Mesendoderm (in vitro differentiated cells): ENCODE measurements at regions not wholly inside any gene's neighbourhood (a gene's known extent, or its start where the extent isn't known, plus 50 kb on each side); places are given as distances from the start of the nearest gene placed in this dataset.

Experiments
- DNase-seq: peaks from one replicate; pipeline ENCODE4 v3.0.0; 2013
- H2AK5ac ChIP-seq: 2 replicates; pipeline ENCODE4 v1.6.1; 2013; ENCODE audit warnings: low read length, inconsistent platforms
- H2BK120ac ChIP-seq: 2 replicates; pipeline ENCODE4 v1.6.1; 2013; ENCODE audit warnings: low read depth, mild to moderate bottlenecking, low read length, moderate library complexity, mixed read lengths
- H2BK15ac ChIP-seq: replicated peaks from 2 replicates; pipeline ENCODE4 v1.6.1; 2013; ENCODE audit warnings: low read depth, mild to moderate bottlenecking, moderate library complexity
- H2BK5ac ChIP-seq: 2 replicates; pipeline ENCODE4 v1.6.1; 2013; ENCODE audit warnings: low read length, inconsistent platforms
- H3K18ac ChIP-seq: 2 replicates; pipeline ENCODE4 v1.6.1; 2013; ENCODE audit warnings: mild to moderate bottlenecking, low read length, mixed read lengths
- H3K23ac ChIP-seq: one replicate; pipeline ENCODE4 v1.6.1; 2013; ENCODE audit warnings: low read length
- H3K27ac ChIP-seq: 2 replicates; pipeline ENCODE4 v1.5.1; 2013; ENCODE audit warnings: low read depth, mild to moderate bottlenecking, inconsistent platforms, low read length, moderate library complexity
- H3K27me3 ChIP-seq: 2 replicates; pipeline ENCODE4 v1.6.1; 2013; ENCODE audit warnings: low read length, control low read depth, mild to moderate bottlenecking, inconsistent platforms; ENCODE audit not compliant: insufficient read depth, poor library complexity
- H3K36me3 ChIP-seq: 2 replicates; pipeline ENCODE4 v1.6.1; 2013; ENCODE audit warnings: low read length, inconsistent platforms; ENCODE audit not compliant: control insufficient read depth, insufficient read depth
- H3K4ac ChIP-seq: one replicate; pipeline ENCODE4 v1.6.1; 2013; ENCODE audit warnings: low read depth, mild to moderate bottlenecking, low read length, moderate library complexity
- H3K4me1 ChIP-seq: 2 replicates; pipeline ENCODE4 v1.6.1; 2013; ENCODE audit warnings: low read depth, low read length, inconsistent platforms; ENCODE audit not compliant: control insufficient read depth
- H3K4me2 ChIP-seq: 2 replicates; pipeline ENCODE4 v1.6.1; 2013; ENCODE audit warnings: low read length
- H3K4me3 ChIP-seq: 2 replicates; pipeline ENCODE4 v1.5.1; 2013; ENCODE audit warnings: mild to moderate bottlenecking, low read length
- H3K56ac ChIP-seq: one replicate; pipeline ENCODE4 v1.6.1; 2013; ENCODE audit warnings: low read length
- H3K79me1 ChIP-seq: 2 replicates; pipeline ENCODE4 v1.6.1; 2013; ENCODE audit warnings: low read length, inconsistent platforms
- H3K79me2 ChIP-seq: 2 replicates; pipeline ENCODE4 v1.6.1; 2013; ENCODE audit warnings: mild to moderate bottlenecking, low read length; ENCODE audit not compliant: control insufficient read depth, insufficient read depth
- H3K9ac ChIP-seq: 2 replicates; pipeline ENCODE4 v1.6.1; 2013; ENCODE audit warnings: low read length, inconsistent platforms
- H4K5ac ChIP-seq: one replicate; pipeline ENCODE4 v1.6.1; 2013; ENCODE audit warnings: low read length
- H4K8ac ChIP-seq: one replicate; pipeline ENCODE4 v1.6.1; 2013; ENCODE audit warnings: low read depth, mild to moderate bottlenecking, control low read depth, low read length, moderate library complexity
- WGBS: extraction: QIAGEN DNeasy Blood & Tissue Kit; methylation state at CpG from one replicate; pipeline ENCODE4 v1.1.7; 2013; ENCODE audit warnings: low lambda C conversion rate, missing lambda C conversion rate; ENCODE audit not compliant: insufficient coverage; ENCODE audit errors: extremely low coverage; 5-methylcytosine and 5-hydroxymethylcytosine counted together

- Histone ChIP-seq H3K27me3 (no peaks in the 10 kb centered on the region), H3K4me2 (no peak overlapping the region), H3K27ac (no peak overlapping the region), H4K8ac (no peak overlapping the region), H2AK5ac (no peak overlapping the region), H3K4me3 (no peak overlapping the region), H3K79me2 (no peaks in the 10 kb centered on the region), H2BK120ac (no peak overlapping the region), H3K4me1 (no peaks in the 10 kb centered on the region), H3K36me3 (no peaks in the 10 kb centered on the region), H3K9ac (no peak overlapping the region), H3K23ac (no peak overlapping the region), H3K4ac (no peak overlapping the region), H3K56ac (no peak overlapping the region), H2BK5ac (no peak overlapping the region), H2BK15ac (no peak overlapping the region), H3K18ac (no peak overlapping the region), H3K79me1 (no peaks in the 10 kb centered on the region), H4K5ac (no peak overlapping the region)
- no CpG with 5 or more reads among the region's 3 CpGs for WGBS
- no peak for DNase-seq
Measured at GRCh38 chr5:29719171-29719570, 1474.3 kb upstream of the CDH6 start.

GRCh38 chr5:29715167-29715566 is 1478.3 kb upstream of the CDH6 start:
- Histone ChIP-seq H3K4ac (no peak overlapping the region), H2AK5ac (no peak overlapping the region), H3K4me1 (no peaks in the 10 kb centered on the region), H4K8ac (no peak overlapping the region), H3K4me3 (no peak overlapping the region), H3K27ac (no peak overlapping the region), H3K36me3 (no peaks in the 10 kb centered on the region), H4K5ac (no peak overlapping the region), H3K79me2 (no peaks in the 10 kb centered on the region), H2BK5ac (no peak overlapping the region), H3K56ac (no peak overlapping the region), H3K9ac (no peak overlapping the region), H2BK120ac (no peak overlapping the region), H3K18ac (no peak overlapping the region), H2BK15ac (no peak overlapping the region), H3K23ac (no peak overlapping the region), H3K4me2 (no peak overlapping the region), H3K79me1 (no peaks in the 10 kb centered on the region), H3K27me3 (no peaks in the 10 kb centered on the region)
- no peak for DNase-seq

- Histone ChIP-seq H3K27me3 (no peaks in the 10 kb centered on the region), H3K4me1 (no peaks in the 10 kb centered on the region), H3K36me3 (no peaks in the 10 kb centered on the region), H3K9ac (no peak overlapping the region), H3K56ac (no peak overlapping the region), H3K18ac (no peak overlapping the region), H2BK120ac (no peak overlapping the region), H3K27ac (no peak overlapping the region), H2BK15ac (no peak overlapping the region), H3K4ac (no peak overlapping the region), H4K5ac (no peak overlapping the region), H3K79me2 (no peaks in the 10 kb centered on the region), H3K23ac (no peak overlapping the region), H4K8ac (no peak overlapping the region), H2AK5ac (no peak overlapping the region), H3K79me1 (no peaks in the 10 kb centered on the region), H3K4me2 (no peak overlapping the region), H3K4me3 (no peak overlapping the region), H2BK5ac (no peak overlapping the region)
- no CpG with 5 or more reads among the region's 1 CpG for WGBS
- no peak for DNase-seq
Measured at GRCh38 chr5:29702875-29703274, 1490.6 kb upstream of the CDH6 start.

DNA sequence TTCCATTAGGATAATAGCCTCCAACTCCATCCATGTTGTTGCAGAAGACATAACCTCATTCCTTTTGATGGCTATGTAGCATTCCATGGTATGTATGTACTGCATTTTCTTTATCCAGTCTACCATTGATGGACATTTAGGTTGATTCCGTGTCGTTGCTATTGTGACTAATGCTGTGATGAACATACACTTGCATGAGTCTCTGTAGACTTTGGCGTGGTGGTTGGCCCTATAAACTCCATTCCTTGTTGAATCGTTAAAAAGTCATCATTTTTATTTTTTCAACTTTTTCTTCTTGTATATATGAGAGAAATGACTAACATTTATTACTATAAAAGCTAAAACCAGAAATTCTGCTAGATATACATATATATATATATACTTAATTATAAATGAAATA is 1491.9 kb upstream of the CDH6 start:
- Histone ChIP-seq H3K79me1 (no peaks in the 10 kb centered on the region), H2AK5ac (no peak overlapping the region), H3K18ac (no peak overlapping the region), H3K36me3 (no peaks in the 10 kb centered on the region), H4K5ac (no peak overlapping the region), H3K4me2 (no peak overlapping the region), H3K27ac (no peak overlapping the region), H2BK120ac (no peak overlapping the region), H2BK15ac (no peak overlapping the region), H2BK5ac (no peak overlapping the region), H3K4ac (no peak overlapping the region), H3K56ac (no peak overlapping the region), H3K4me3 (no peak overlapping the region), H4K8ac (no peak overlapping the region), H3K9ac (no peak overlapping the region), H3K79me2 (no peaks in the 10 kb centered on the region), H3K23ac (no peak overlapping the region), H3K27me3 (no peaks in the 10 kb centered on the region), H3K4me1 (peaks cover 5% of the 10 kb centered on the region)
- no CpG with 5 or more reads among the region's 4 CpGs for WGBS
- DNase-seq, result no peak

DNA sequence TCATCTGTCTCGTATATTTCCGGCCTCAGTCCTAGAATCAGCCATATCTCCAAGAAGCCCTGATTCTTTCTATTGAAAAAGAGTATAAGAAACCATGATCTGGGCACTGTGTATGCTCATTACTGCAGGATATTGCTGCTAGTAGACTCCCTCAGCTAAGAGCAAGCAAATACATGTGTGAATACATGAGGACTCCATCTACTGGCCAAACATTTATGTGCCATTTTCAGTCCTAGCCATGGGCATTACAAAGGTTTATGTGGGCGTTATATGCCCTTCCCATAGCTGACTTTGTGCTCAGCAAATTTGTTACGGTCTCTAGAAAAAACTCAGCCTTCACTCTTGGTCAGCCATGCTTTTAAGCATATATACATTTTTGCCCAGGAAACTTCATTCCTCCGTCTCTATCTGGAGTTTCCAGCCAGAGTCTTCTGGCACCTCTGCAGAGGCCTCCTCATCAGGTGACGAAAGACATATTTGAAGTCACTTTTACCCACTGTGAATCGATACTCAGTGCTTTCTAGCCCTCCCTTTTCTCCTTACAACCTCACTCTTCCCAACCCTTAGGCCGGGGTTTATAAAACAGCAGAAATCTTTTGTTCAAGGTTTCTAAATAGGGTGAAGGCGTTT is 1495.6 kb upstream of the CDH6 start:
- Histone ChIP-seq H4K8ac (no peak overlapping the region), H3K4me2 (no peak overlapping the region), H4K5ac (peak overlapping the region; percentile 66), H3K79me2 (no peaks in the 10 kb centered on the region), H3K36me3 (no peaks in the 10 kb centered on the region), H3K79me1 (no peaks in the 10 kb centered on the region), H2BK120ac (no peak overlapping the region), H3K23ac (no peak overlapping the region), H3K4me3 (no peak overlapping the region), H3K27ac (no peak overlapping the region), H2BK5ac (no peak overlapping the region), H3K27me3 (no peaks in the 10 kb centered on the region), H3K18ac (no peak overlapping the region), H3K9ac (no peak overlapping the region), H3K56ac (no peak overlapping the region), H2BK15ac (no peak overlapping the region), H3K4ac (no peak overlapping the region), H3K4me1 (peaks cover 5% of the 10 kb centered on the region), H2AK5ac (no peak overlapping the region)
- no CpG with 5 or more reads among the region's 9 CpGs for WGBS
- peak; percentile 66 for DNase-seq

DNA sequence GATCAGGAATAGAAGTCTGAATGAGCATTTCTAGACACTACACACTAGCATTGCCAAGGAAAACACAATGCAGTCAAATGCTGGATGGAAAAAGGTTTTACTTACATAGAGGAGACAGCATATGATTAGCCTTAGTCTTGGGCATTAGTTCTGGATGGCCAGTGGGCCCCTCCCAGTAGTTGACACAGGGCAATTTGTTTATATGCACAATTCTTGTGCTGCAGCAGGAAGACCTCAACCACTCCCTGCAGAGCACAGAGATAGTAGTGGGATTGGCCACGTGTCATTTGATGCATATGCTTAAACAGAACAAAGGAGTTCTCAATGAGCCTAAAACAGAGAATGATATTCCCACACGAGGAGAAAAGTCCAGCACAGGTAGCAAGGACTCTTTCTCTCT is 1496.2 kb upstream of the CDH6 start:
- no peak overlapping the region for H4K8ac ChIP-seq
- no peak overlapping the region for H3K27ac ChIP-seq
- no CpG with 5 or more reads among the region's 2 CpGs for WGBS
- no peak overlapping the region for H3K23ac ChIP-seq
- no peak overlapping the region for H2BK120ac ChIP-seq
- no peak overlapping the region for H2AK5ac ChIP-seq
- no peak overlapping the region for H3K18ac ChIP-seq
- H3K9ac ChIP-seq, result no peak overlapping the region
- no peak overlapping the region for H2BK15ac ChIP-seq
- no peaks in the 10 kb centered on the region for H3K36me3 ChIP-seq
- H3K27me3 ChIP-seq, result no peaks in the 10 kb centered on the region
- H3K79me2 ChIP-seq, result no peaks in the 10 kb centered on the region
- peaks cover 5% of the 10 kb centered on the region for H3K4me1 ChIP-seq
- peak overlapping the region; percentile 66 for H4K5ac ChIP-seq
- no peak overlapping the region for H2BK5ac ChIP-seq
- H3K4me3 ChIP-seq, result no peak overlapping the region
- DNase-seq, result peak; percentile 12
- H3K4ac ChIP-seq, result no peak overlapping the region
- no peak overlapping the region for H3K56ac ChIP-seq
- H3K4me2 ChIP-seq, result no peak overlapping the region
- H3K79me1 ChIP-seq, result no peaks in the 10 kb centered on the region
